ENCODE measurements at regions not wholly inside any gene's neighbourhood (a gene's known extent, or its start where the extent isn't known, plus 50 kb on each side); places are given as distances from the start of the nearest gene placed in this dataset.

DNA sequence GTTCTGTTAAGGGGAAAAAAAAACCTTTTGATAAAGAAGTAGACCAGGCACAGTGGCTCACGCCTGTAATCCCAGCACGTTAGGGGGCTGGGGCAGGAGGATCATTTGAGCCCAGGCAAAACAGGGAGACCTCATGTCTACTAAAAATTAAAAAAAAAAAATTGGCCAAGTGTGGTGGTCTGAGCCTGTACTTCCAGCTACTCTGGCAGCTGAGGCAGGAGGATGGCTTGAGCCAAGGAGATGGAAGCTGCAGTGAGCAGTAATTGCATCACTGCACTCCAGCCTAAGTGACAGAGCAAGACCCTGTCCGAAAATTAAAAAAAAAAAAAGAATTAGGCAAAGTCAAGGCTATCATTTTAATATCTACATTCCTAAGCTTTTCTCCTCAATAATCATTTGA lies 124.8 kb upstream of the CPM start:
- TF ChIP-seq POLR2AphosphoS5 (IDR thresholded peaks at IDR 0.05; ENCODE audit: low read depth, low read length) (no peak), TAF1 (IDR thresholded peaks at IDR 0.05; ENCODE audit: borderline replicate concordance, low read depth, low read length) (no peak), POLR2A (IDR thresholded peaks at IDR 0.05; ENCODE audit: low read depth, low read length) (no peak)
